GM21576 (cell line): ENCODE measurements at regions not wholly inside any gene's neighbourhood (a gene's known extent, or its start where the extent isn't known, plus 50 kb on each side); places are given as distances from the start of the nearest gene placed in this dataset.

ENCODE experiments used
- ATAC-seq: cut with Tn5 transposase; IDR thresholded peaks from one replicate; pipeline ENCODE4 v1.9.1; 2021; ENCODE audit warnings: mild to moderate bottlenecking, moderate library complexity; ENCODE audit not compliant: unreplicated experiment

DNA sequence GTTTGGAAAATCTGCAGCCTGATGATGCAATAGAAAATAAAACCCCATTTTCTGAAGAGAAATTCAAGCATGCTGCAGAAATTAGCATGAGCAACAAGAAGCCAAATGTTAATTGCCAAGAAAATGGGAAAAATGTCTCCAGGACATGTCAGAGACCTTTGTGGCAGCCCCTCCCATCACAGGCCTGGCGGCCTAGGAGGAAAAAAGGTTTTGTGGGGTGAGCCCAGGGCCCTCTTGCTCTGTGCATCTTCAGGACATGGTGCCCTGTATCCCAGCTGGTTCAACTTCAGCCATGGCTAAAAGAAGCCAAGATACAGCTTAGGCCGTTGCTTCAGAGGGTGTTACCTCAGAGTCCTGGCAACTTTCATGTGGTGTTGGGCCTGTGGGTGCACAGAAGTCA lies 775.5 kb upstream of the SEL1L start:
- ATAC-seq: no peak

DNA sequence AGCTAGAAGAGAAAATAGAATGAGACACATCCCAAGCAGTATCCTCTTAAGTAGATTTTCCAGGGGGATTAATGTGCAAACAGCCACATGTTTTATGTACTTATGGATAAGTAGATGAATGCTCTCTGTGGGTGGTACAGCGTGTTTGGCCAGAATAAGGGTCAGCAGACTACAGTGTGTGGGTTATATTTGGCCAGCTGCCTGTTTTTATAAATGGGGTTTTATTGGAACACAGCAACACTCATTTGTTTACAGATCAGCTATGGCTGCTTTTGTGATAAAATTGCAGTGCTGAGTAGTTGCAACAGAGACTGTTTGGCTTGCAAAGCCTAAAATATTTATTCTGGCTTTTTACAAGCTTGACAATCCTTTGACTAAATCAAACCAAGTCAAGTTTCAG lies 780.2 kb upstream of the SEL1L start:
- ATAC-seq: no peak

DNA sequence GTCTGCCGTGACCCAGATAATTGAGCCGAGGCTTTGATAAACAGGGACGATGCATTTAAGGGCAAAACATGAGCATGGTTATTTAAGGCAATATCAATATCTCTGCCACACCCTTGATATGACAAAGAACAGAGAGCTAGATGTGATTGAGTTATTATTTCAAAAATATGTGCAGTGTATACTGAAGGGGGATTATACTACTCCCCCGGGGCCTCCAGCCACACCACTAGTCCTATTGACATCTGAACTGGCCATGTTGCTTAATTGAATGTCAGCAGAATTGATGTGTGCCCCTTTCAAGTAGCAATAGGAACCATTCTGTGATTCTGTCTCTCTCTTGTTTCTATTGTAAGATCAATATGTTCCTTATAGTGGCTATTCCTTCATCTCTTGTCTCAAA lies 794.8 kb upstream of the SEL1L start:
- ATAC-seq: no peak

DNA sequence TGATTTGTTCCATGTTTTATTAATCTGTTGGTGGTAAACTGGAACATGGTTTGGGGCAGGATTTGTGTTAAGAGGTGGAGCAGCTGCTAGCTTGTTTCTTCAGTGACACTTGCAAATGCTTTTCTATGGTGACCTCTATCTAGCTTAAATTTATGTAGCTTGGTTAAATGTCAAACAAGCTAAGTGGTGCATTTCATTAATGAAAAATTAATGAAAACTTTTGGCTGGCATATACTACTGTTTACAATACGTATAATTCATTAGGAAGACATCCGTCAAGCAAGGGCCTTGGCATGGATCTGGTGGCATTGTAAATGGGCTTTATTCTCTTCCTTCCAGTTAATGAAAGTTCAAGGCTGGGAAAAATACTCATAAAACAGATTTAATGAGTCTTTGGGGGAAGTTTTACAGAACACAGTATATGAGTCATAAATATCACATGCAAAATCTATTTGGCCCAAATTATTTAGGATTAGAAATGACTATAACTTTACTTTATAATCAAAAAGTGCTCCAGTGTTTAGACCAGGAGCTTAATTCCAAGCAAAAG lies 807.7 kb upstream of the SEL1L start:
- ATAC-seq: no peak

DNA sequence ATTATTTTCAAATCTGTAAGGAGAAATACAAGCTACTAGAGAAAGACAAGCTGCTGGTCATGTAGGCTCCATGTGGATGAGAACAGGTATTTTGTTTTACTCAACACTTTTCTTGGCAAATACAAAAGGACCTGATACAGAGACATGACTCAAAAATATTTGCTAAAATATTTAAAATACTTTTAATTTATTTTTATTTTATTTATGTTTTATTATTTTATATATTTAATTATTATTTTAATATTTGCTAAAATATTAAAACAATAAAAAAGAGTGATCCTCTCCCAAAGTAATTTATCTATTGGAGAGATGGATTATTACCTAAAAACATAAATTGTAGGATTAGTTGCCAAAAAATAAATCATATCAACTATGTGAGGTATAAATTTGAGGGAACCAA lies 808.9 kb upstream of the SEL1L start:
- ATAC-seq: no peak

DNA sequence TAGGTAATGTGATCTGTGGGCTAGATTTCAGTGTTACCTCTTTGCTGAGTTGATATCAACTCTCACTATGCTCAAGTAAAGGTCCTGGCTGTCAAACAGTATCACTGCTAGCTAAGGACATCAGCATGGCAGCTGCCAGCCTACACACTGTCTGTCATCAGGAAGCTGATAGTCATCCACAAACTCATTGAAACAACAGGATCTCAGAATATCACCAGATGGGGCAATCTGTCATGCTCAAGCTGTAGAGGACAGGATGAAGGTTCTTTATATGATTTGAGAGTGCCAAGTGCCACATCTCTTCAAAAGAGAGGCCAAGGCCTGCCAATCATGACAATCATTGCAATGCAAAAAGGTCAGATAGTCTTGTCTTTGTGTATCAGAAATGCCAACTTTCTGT lies 811.5 kb upstream of the SEL1L start:
- no peak for ATAC-seq

DNA sequence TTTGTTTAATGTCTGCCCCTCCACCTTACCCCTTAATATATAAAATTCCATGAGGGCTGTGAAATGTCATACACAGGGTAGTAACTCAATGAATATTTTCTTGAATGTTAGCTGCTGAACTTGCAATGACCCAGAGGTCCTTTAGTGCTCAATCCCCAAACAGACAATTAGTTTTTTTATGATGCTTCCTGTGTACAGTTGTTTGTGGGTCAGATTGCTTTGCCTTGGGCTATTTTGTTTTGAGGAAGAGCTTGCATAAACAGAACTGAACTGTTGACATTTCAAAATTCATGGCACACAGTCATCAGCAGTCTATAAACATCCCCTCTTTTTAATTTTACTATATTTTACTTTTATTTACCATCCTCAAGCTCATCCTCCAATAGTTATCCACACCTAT lies 820.5 kb upstream of the SEL1L start:
- ATAC-seq: no peak

DNA sequence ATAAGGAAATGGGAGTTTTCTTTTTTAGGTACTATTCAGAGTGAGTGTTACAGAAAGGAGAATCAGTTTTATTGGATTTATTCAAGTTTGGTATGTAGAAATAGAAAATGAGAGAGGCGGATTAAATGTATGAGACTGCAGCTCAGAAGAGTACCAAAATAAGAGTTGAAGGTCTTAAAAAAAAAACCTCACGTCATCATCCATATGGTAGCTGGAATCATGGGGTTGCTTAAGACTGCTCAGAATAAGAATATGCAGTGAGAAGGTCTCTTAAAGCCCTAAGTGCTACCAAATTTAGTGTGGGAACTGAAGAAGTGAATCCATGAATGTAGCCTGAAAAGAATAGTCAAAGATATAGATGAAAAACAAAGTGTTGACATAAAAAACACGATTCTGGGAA lies 825.5 kb upstream of the SEL1L start:
- ATAC-seq: no peak

DNA sequence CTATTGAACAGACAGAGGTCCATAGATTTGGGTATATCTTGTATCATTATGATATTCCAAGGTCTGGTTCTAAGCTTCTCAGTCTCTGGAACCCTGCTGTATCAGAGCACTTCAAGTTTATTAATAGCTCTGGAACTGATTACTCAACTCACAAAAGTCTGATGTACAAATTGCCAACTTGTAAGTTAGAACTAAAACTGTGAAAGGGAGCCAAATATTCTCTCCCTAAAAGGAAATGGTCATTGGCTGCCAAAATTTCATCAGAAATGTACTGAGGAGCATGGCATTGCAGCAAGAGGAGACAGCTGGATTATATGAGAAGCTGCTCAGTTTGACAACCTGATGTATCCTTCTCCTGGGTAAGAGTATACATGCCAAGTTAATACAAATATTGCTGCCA lies 828.8 kb upstream of the SEL1L start:
- ATAC-seq: no peak

DNA sequence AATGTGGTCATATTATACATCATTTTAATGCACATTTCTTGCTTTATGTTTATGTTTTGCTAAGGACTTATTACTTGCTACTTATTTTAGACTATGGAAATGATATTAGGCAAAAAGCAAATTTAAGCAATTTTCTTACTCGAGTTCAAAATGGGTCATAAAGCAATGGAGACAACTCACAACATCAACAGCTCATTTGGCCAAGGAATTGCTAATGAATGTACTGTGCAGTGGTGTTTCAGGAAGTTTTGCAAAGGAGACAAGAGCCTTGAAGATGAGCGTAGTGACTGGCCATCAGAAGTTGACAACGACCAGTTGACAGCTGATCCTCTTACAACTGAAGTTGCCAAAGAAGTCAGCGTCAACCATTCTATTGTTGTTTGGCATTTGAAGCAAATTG lies 831.8 kb upstream of the SEL1L start:
- ATAC-seq: no peak

DNA sequence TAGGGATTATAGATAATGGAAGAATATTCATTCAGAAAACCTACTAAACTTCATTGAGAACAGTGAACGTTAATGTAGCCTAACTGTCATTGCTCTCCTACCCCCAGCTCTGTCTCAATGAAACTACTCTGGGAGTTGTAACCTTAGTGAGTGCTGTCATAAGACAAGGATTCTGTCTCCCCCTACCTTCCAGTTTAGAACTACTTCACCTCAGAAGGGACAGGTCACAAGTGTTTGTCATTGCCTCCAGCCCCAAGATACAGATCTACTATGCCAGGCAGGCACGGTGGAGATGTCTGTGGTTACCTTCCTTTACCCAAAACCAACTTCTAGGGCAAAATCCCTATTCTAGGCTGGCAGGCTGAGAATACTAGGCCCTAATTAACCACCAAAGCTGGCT lies 833.1 kb upstream of the SEL1L start:
- no peak for ATAC-seq

DNA sequence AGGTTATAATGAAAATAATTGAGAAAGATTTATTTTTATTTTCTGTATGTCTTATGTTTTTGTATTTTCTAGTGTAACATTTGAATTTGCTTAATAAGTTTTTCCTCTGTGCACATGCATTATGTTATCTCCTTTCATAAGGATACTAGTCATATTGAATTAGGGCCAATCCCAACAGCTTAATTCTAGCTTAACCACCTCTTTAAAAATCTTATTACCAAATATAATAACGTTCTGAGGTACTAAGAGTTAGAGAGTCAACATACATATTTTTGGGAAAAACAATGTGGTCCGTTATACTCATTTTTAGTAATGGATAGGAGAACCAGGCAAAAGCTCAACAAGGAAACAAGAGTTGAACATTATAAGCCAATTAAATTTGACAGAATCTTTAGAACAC lies 845.6 kb upstream of the SEL1L start:
- ATAC-seq: no peak

DNA sequence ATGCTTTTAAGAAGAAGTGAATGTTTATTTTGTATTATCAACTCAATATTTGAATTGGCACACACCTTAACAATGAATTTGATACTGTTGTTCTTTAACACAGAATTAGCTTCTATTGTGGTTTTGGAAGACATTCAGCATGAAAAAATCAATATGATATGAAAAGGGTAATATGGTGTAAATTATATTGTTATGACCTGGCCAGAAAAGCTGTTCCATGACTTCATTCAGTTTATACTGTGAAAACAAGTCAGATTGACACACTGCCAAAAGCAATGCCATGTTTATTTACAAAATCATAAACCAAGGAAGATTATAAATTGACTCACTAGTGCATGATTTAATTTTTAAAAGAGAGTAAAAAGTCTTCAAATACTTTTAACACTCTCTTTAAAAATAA lies 851.4 kb upstream of the SEL1L start:
- ATAC-seq: no peak

DNA sequence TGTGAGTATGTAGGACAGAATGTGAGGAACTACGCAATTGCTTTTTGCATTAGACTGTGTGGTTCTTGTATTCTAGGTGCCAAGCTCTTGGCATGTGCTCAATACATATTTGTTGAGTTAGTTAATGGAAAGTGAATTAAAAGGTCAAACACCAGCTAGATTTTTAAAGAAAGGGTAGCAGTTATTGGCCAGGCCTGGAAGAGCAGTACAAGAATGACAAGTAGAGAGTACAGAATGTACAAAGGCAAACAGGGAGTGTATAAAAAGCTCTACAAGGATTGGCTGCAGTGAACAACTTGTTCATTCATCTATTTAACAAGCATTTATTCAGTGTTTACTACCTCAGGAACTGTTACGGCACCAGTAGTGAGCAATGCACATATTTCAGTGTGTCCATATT lies 854.0 kb upstream of the SEL1L start:
- no peak for ATAC-seq

DNA sequence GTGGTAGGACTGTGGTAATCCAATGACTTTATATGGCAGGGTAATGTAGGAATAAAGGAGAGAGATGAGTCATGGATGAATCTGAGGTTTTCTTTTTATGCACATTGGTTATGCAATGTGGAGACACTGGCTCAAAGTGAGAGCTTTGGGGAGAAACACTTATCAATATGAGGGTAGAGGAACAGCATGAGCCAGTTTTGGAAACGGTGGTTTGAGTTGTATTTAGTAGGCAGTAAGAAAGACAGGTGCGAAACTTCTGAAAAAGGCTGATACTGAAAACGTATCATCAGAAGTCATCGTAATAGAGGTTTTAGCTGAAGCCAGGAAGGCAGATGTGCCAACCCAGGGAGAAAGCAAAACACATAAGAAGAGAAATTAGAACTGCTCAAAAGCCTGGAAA lies 854.8 kb upstream of the SEL1L start:
- no peak for ATAC-seq

DNA sequence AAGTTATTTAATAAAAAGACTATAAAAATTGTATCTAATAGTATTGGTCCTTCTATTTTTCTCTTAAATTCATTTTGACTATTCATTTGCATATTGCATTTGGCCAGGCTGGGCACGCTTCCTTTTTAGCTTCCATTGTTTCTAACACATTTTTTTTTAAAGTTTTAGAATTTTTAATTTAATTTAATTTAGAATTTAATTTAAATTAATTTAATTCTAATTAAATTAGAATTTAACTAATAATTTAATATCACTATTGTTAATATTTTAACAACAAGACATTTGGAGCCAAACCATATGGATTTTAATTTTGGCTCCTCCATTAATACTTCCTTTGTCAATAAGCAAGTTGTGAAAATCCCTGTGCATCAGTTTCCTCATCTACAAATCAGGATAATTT lies 856.9 kb upstream of the SEL1L start:
- ATAC-seq: no peak

DNA sequence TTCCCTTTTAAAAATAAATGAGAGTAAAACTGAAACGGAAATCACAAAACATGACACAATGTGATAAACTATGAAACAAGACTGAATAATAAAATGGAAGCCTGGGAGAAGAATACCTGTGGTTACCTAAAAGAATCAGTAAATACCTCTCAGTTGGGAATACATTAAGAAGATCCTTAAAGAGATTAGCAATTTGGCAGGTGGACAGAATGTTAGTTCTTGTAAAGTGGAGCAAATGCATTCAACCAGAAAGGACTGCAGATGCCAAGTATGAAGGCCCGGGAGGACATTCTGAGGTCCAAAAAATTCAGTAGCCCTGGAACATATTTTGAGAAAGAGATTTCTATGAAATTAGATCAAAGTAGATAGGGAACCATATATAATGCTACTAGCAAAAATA lies 861.3 kb upstream of the SEL1L start:
- no peak for ATAC-seq

DNA sequence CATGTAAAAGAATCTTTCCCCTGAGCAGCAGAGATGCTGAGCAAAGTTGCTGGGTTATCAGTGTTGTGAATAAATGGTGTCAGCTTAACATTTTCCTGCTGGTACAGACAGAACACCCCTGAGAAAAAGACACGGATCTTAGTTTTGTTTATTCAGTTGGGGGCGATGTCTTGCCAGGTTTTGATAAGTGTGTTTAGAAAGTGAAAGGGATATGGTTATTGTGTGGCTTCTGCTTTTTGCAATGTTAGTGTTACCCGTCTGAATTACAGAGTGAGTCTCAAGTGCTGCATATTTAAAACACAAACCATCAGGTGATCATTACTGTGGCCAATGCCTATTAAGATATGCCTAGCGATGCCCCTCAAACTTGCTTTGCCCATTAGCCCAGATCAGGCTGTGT lies 864.6 kb upstream of the SEL1L start:
- no peak for ATAC-seq

DNA sequence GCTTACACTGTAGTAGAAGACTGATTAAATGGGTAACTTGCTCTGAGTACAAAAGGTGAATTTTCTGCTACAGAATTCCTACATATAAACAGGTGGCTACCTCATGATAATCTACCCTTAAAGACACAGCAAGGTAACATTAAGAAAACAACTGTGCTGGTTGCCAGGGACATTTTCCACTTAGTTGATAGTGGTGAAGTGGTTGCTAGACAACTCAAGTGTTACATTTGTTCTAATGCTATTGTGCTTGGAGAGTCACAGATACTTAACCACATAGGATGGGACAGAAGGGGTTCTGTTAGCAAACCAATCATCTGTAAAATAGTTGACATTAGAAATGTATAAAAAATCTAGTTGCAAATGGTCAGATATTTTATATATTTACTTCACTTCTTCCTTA lies 870.3 kb upstream of the SEL1L start:
- no peak for ATAC-seq

DNA sequence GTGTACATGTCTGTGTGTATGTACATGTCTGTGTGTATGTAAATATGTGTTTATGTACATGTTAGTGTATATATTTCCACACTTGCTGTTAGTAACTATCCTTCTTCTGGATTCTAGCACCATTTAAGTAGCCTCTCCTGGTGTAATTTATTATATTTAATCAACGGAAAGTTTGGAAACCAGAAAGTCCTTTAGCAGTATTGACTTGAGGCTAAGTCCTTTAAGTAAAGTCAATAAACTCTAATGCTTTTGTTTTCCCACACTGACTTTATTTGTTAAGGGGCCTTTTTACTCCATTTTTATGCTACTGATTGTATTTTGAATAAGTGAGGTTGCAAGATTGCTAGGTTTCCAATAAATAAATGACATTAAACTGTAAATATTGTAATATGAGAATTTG lies 876.4 kb upstream of the SEL1L start:
- no peak for ATAC-seq

DNA sequence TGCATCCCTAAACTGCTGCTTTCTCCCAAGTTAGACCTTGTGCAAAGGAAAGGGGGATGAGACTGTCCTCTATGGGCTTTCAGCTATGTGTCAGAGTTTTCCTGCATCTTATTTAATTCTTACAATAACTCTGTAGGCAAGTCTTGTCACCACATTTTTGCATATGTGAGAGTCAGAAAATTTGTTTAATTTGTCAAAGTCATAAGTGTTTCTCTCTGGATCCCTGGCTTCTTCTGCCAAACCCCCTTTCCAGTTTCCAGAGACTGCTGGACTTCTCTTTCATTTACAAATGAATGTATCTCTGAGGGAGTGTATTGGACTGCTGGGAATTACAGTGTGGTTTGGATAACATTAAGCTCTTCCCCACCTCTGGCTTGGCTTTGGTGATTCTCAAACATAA lies 877.6 kb upstream of the SEL1L start:
- ATAC-seq: no peak

DNA sequence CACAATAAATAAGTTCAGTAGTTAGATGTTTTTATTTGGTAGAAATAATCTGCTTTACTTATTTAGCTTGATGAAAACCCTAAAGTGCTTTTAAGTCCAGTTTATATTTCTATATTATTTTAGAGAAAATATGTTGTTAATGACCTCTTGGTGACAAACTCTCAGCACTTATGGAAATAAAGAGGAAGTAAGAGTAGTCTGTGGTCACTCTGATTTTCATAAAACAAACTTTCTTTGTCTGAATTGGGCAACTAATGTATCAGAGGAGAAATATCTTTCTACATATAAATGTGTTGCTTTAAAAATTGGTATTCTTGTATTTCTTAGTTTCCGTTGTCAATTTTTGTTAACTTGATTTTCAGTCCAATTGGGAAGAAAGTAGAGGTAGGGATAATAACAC lies 878.9 kb upstream of the SEL1L start:
- no peak for ATAC-seq

DNA sequence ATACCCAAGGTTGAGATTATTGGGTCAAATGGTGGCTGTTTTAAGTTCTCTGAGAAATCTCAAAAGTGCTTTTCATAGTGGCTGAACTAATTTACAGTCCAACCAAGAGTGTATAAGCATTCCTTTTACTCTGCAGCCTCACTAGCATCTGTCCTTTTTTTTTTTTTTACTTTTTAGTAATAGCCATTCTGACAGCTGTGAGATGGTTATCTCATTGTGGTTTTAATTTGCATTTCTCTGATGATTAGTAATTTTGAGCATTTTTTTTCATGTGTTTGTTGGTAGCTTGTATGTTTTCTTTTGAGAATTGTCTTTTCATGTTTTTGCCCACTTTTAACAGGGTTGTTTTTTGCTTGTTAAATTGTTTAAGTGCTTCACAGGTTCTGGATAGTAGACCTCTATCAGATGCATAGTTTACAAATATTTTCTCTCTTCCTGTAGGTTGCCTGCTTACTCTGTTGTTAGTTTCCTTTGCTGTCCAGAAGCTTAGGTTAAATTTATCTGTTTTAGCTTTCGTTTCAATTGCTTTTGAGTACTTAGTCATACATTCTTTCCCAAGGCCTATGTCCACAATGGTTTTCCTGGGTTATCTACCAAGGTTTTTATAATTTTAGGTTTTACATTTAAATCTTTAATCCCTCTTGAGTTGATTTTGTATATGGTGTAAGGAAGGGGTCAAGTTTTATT lies 881.3 kb upstream of the SEL1L start:
- ATAC-seq: no peak
